Stimulated activated CD4-positive, alpha-beta T cell treated with anti-CD3 and anti-CD28 coated beads, Interleukin-1b, Interleukin-23, amount 100 ng/mL, for 24 hours (primary cell): ENCODE measurements at regions not wholly inside any gene's neighbourhood (a gene's known extent, or its start where the extent isn't known, plus 50 kb on each side); places are given as distances from the start of the nearest gene placed in this dataset.

ENCODE experiments used
- DNase-seq, 4 experiments: peaks; one replicate each; pipeline ENCODE4 v3.0.0-alpha.2; 2020; ENCODE audit warnings: low read depth in 4 of 4, low spot score in 1 of 4

- no peak for DNase-seq
Measured at GRCh38 chr14:100955201-100955600, 51.7 kb upstream of the RTL1 start.

DNA sequence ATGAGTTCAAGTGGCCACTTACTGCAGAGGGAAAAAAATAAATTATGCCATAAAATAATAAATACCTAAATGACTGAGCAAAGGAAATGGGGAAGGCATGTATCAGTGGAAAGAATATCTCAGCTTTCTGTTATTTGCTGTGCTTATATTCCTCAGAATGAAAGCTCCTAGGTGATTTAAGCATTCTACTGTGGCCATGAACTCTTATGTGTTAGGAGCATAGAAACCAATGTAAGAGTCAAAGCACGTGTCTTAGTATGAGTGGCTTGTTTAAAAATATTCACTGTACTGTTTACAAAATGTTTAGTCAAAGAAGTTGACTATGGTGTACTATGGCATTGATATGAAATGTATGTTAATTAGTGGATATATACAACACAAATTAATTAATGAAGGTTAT, 59.0 kb upstream of the RTL1 start:
- no peak for DNase-seq

DNA sequence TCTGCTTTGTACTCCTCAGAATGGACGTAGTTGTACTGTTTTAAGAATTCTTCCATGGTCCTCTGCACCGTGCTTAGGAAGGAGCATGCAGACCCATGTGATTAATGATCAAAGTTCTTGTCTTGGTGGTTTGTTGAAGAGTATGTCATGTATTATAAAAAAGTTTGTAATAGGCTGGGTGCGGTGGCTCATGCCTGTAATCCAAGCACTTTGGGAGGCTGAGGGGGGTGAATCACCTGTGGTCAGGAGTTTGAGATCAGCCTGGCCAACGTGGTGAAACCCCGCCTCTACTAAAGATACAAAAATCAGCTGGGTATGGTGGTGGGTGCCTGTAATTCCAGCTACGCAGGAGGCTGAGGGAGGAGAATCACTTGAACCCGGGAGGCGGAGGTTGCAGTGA, 61.8 kb upstream of the RTL1 start:
- DNase-seq: no peak

- no peak for DNase-seq
Measured at GRCh38 chr14:100967178-100967577, 63.7 kb upstream of the RTL1 start.

DNA sequence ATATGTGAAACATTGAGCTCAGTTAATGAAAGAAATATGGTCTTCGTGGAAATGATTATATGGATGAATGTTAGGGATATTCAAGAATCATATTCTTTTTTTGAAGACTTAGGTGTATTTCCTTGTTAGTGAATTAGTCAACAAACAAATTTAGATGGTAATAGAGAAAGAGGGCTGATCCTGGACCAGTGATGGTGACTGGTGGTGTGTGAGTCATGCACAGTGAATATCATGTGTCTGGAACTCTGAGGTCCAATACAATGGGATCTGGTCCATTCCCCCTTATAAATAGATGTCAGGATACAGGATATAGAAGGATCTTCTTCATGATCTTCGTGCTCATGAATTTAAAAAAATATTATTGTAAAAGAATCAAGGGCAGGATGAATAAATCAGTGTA, 64.4 kb upstream of the RTL1 start:
- no peak for DNase-seq

GRCh38 chr14:100972118-100972897, 68.8 kb upstream of the RTL1 start:
- no peak for DNase-seq

DNA sequence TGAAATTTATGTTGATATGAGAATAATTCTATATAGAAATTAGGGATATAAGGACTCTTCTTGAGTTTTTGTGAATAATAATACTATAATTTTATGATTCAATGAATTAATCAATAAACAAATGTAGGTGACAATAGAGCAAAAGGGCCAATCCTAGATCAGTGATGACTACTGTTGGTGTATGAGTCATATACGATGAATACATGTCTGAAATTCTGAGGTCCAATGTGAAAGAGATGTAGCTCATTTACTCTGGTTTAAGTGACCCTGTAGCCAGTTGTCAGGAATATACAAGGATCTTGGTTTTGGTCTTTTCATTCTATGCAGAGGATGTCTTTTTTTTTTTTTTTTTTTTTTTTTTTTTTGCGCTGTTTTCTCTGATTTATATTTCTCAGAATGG, 72.1 kb upstream of the RTL1 start:
- DNase-seq: no peak

GRCh38 chr14:100979079-100979478, 75.6 kb upstream of the RTL1 start:
- DNase-seq: no peak

DNA sequence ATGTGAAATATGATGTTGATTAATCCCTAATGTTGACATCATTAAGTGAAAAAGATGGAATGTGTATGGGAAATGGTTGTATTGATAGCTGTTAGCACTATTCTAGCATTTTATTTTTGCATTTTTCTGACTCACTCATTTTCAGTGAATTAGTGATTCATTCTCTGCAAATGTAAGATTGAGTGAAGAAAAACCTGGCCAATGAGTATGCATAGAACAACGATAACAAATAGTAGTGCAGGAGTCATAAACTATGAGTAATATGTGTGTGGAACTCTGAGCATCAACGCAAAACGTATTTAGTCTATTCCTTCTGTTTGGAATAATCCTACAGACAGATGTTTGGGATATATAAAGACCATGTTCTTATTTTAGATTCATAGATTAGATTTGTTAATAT, 76.3 kb upstream of the RTL1 start:
- no peak for DNase-seq

- DNase-seq: no peak
Measured at GRCh38 chr14:100980823-100981222, 77.3 kb upstream of the RTL1 start.

- DNase-seq: no peak
Measured at GRCh38 chr14:100981809-100982208, 78.3 kb upstream of the RTL1 start.

GRCh38 chr14:100982353-100982752, 78.8 kb upstream of the RTL1 start:
- DNase-seq: no peak

DNA sequence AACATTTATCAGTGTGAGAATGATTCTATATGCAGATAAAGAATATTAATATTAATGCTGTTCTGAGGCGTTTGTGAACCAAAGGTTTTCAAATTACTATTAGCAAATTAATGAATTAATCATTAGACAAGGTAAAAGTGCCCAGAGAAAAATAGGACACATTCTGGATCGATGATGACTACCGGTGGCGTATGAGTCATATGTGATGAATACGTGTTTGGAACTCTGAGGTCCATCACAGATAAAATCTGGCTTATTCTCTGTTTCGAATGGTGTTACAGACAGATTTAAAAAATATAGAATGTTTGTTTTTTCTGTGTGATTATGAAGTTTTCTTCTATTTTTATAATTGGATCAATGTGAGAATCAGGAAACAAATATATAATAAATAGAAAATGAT, 79.2 kb upstream of the RTL1 start:
- no peak for DNase-seq

- no peak for DNase-seq
Measured at GRCh38 chr14:100983710-100984109, 80.2 kb upstream of the RTL1 start.

DNA sequence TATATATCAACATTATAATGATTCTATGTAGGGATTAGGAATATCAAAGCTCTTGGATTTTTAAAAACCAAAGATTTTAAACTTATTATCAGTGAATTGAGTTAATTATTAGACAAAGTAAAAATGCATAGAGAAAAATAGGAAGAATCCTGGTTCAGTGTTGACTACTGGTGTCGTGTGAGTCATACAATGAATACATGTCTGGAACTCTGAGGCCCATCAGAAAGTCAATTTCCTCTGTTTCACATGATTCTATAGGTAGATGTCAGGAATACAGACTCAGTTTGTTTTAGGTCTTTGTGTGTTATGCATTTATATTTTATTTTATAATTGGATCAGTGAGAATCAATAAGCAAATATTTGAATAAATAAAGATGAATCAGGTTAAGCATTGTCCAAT, 84.5 kb upstream of the RTL1 start:
- DNase-seq: no peak

- no peak for DNase-seq
Measured at GRCh38 chr14:100988411-100988900, 84.9 kb upstream of the RTL1 start.

GRCh38 chr14:100988956-100989355, 85.4 kb upstream of the RTL1 start:
- DNase-seq: no peak

DNA sequence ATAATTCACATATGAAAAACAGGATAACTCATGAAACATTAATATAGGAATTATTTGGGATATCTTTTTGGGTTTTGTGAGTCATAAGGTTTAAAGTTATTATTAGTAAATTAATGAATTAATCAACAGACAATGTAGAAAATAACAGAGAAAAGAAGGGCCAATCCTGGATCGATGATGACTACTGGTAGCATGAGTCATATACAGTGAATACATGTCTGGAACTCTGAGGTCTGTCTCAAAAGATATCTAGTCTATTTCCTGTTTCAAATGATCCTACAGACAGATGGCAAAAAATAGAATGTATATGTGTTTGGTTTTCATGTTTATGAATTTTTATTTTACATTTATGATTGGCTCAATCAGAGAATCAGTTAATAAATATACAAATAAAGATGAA, 86.4 kb upstream of the RTL1 start:
- no peak for DNase-seq

DNA sequence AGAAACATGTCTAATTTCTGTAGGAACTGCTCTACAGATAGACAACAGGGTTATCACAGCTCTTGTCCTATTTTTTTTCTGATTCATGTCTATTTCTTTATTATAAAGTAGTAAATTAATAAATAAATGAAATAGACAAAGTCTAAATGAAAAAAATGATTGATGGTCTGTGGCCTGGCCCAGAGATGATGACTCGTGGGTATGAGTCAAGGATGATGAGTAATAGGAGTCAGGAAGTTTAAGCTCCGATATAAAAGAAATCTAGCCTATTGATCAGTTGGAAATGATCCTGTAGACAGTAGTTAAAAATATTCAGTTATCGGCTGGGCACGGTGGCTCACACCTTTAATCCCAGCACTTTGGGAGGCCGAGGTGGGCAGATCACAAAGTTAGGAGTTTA, 90.6 kb upstream of the RTL1 start:
- DNase-seq: no peak

DNA sequence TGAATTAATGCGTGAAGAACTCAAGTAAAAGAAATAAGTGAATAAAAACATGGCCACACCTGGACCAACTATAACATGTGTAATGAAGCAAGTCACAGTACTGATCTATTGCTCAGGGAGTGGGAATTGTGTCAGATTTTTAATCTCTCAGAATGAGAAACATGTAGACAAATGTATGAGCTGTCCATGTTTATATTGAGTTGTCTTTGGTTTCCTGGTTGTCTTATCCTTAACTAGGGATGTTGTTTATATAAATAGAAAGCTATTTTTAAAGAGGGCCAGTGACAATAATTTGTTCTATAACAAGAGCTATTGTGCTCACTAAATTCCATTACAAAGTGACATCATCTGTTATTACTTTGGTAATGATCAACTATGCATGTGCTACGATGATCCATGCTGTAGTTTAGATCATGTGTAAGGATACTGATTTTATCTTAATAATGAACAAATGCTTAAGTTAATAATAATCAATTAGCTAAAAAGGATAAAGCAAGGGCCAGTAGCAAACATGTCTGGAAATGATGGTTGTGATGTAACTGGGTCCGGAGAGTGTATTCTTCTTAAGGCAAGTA, 91.3 kb upstream of the RTL1 start:
- DNase-seq: no peak

DNA sequence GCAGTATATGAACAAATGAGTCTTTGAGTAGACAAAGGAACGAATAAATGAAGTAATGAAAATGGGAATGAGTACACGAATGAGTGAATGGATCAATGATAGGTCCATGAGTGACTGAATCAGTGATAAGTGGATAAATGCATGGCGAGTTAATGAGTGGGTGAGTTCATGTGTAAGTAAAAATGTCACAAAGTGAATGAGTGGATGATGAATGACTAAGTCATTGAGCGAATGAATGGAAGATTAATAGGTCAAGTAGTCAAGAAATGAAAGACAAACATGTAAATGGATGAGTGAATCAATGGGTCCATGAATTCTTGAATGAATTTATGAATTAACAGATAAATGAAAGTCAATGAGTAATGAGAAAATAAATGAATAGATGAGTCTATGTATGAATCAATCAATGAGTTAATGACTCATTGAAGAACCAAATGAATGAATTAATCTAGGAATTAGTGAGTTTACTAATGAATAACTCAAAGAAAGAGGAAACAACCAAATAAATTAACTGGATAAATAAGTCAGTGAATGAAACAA, 97.3 kb upstream of the RTL1 start:
- no peak for DNase-seq

GRCh38 chr14:101001311-101002069, 98.0 kb upstream of the RTL1 start:
- DNase-seq: no peak
